CD4-positive, alpha-beta T cell (primary cell): ENCODE measurements at regions not wholly inside any gene's neighbourhood (a gene's known extent, or its start where the extent isn't known, plus 50 kb on each side); places are given as distances from the start of the nearest gene placed in this dataset.

Experiments
- ATAC-seq: fragments of 200-7000 bp; cut with Tn5 transposase; one replicate; pipeline ENCODE4 v1.10.0; 2022; ENCODE audit warnings: mild to moderate bottlenecking; ENCODE audit not compliant: poor library complexity
- CTCF ChIA-PET: fragments of 350-600 bp; sonication (Branson Sonifier 250); formaldehyde crosslinking; loops from one replicate; lab custom pipeline; 2021; ENCODE audit warnings: antibody characterized with exemption, inconsistent platforms; lab: Charles Lee
- POLR2A ChIA-PET: fragments of 350-600 bp; sonication (Branson Sonifier 250); formaldehyde crosslinking; loops from one replicate; lab custom pipeline; 2021; ENCODE audit warnings: antibody characterized with exemption, inconsistent platforms; lab: Charles Lee
- DNase-seq, 14 experiments: peaks; one replicate each; pipeline ENCODE4 v3.0.0-alpha.2; 2013 to 2020; ENCODE audit warnings: mixed read lengths in 2 of 14
- H3K27ac ChIP-seq, 2 donors: one replicate each; pipeline versions ENCODE4 v1.5.1 to v1.7.0; 2013; ENCODE audit warnings: low read length in 2 of 2, low read depth in 1 of 2, mild to moderate bottlenecking in 1 of 2
- H3K27me3 ChIP-seq, 2 experiments: 1 replicate in 1 of 2; 2 replicates in 1 of 2; pipeline versions ENCODE4 v1.6.1 to v1.7.0; 2013; ENCODE audit warnings: low read length in 2 of 2, control low read depth in 1 of 2, mild to moderate bottlenecking in 1 of 2, moderate library complexity in 1 of 2; ENCODE audit not compliant: insufficient read depth in 2 of 2, control insufficient read depth in 1 of 2
- H3K36me3 ChIP-seq: one replicate; pipeline ENCODE4 v1.6.1; 2013; ENCODE audit warnings: low read length, control low read depth; ENCODE audit not compliant: insufficient read depth
- H3K4me1 ChIP-seq: one replicate; pipeline ENCODE4 v1.6.1; 2013; ENCODE audit warnings: low read length, control low read depth; ENCODE audit not compliant: insufficient read depth
- H3K4me3 ChIP-seq: one replicate; pipeline ENCODE4 v1.5.1; 2013; ENCODE audit warnings: mild to moderate bottlenecking, low read length, moderate library complexity
- H3K9me3 ChIP-seq, 2 experiments: 1 replicate in 1 of 2; 2 replicates in 1 of 2; pipeline versions ENCODE4 v1.6.1 to v1.7.0; 2013; ENCODE audit warnings: low read length in 2 of 2, mild to moderate bottlenecking in 2 of 2, control low read depth in 1 of 2, moderate library complexity in 1 of 2; ENCODE audit not compliant: control insufficient read depth in 1 of 2, insufficient read depth in 1 of 2
- H3K27ac Mint-ChIP-seq: one replicate; pipeline ENCODE4 v1.8.0; 2020; ENCODE audit warnings: mixed read lengths
- H3K27me3 Mint-ChIP-seq: one replicate; pipeline ENCODE4 v1.8.0; 2021; ENCODE audit warnings: mixed read lengths
- H3K36me3 Mint-ChIP-seq: one replicate; pipeline ENCODE4 v1.8.0; 2021; ENCODE audit warnings: low read depth, mixed read lengths
- H3K4me1 Mint-ChIP-seq: one replicate; pipeline ENCODE4 v1.8.0; 2021; ENCODE audit warnings: low read depth, mixed read lengths
- H3K4me3 Mint-ChIP-seq: one replicate; pipeline ENCODE4 v1.8.0; 2020; ENCODE audit warnings: mild to moderate bottlenecking, mixed read lengths
- H3K9me3 Mint-ChIP-seq: one replicate; pipeline ENCODE4 v1.8.0; 2020; ENCODE audit warnings: mixed read lengths
- CTCF ChIP-seq: fragments of 200-600 bp; IDR thresholded peaks from one replicate; pipeline ENCODE4 v1.8.0; 2022; ENCODE audit warnings: antibody characterized with exemption, mild to moderate bottlenecking
- intact Hi-C, 2 experiments: fragments of 100-400 bp; cut with DNase I in 1 of 2; cut with micrococcal nuclease in 1 of 2; formaldehyde crosslinking; loops; one replicate each; pipeline versions ENCODE4 v1.15.1 to v1.9.0; 2023 to 2025; cut with DNase I, micrococcal nuclease

- H3K4me1 ChIP-seq = no peaks in the 10 kb centered on the region
- no peak for TF ChIP-seq CTCF
- no peak overlapping the region for H3K27ac ChIP-seq
- POLR2A ChIA-PET = no interaction called here
- H3K4me1 Mint-ChIP-seq = no peaks in the 10 kb centered on the region
- no peak overlapping the region for H3K4me3 Mint-ChIP-seq
- no peaks in the 10 kb centered on the region for H3K36me3 Mint-ChIP-seq
- H3K27me3 ChIP-seq = no peaks in the 10 kb centered on the region
- H3K9me3 ChIP-seq = no peaks in the 10 kb centered on the region
- no peak for ATAC-seq
- peaks cover 9% of the 10 kb centered on the region for H3K9me3 Mint-ChIP-seq
- no peak for DNase-seq
- no peaks in the 10 kb centered on the region for H3K27me3 Mint-ChIP-seq
- CTCF ChIA-PET = no interaction called here
- intact Hi-C loops = no loop called here
- no peak overlapping the region for H3K4me3 ChIP-seq
- H3K36me3 ChIP-seq = no peaks in the 10 kb centered on the region
- no peak overlapping the region for H3K27ac Mint-ChIP-seq
Measured at GRCh38 chr13:103373916-103374315, 307.7 kb upstream of the SLC10A2 start.

- Mint-ChIP-seq H3K4me3 (no peak overlapping the region), H3K4me1 (no peaks in the 10 kb centered on the region), H3K9me3 (peaks cover 3% of the 10 kb centered on the region), H3K27ac (no peak overlapping the region), H3K27me3 (no peaks in the 10 kb centered on the region), H3K36me3 (no peaks in the 10 kb centered on the region)
- Histone ChIP-seq H3K36me3 (no peaks in the 10 kb centered on the region), H3K4me1 (no peaks in the 10 kb centered on the region), H3K4me3 (no peak overlapping the region), H3K27me3 (no peaks in the 10 kb centered on the region), H3K9me3 (no peaks in the 10 kb centered on the region), H3K27ac (no peak overlapping the region)
- ChIA-PET CTCF (no interaction called here), POLR2A (no interaction called here)
- ATAC-seq (no peak), DNase-seq (no peak)
- intact Hi-C loops = no loop called here
- no peak for TF ChIP-seq CTCF
Measured at GRCh38 chr13:103371271-103371670, 305.1 kb upstream of the SLC10A2 start.

GRCh38 chr13:103370790-103371189 lies 304.6 kb upstream of the SLC10A2 start:
- ATAC-seq (no peak), DNase-seq (no peak)
- TF ChIP-seq CTCF = no peak
- no peak overlapping the region for H3K27ac Mint-ChIP-seq
- no peaks in the 10 kb centered on the region for H3K9me3 ChIP-seq
- no peaks in the 10 kb centered on the region for H3K27me3 ChIP-seq
- H3K4me1 Mint-ChIP-seq = no peaks in the 10 kb centered on the region
- ChIA-PET POLR2A (no interaction called here), CTCF (no interaction called here)
- H3K4me3 ChIP-seq = no peak overlapping the region
- no peaks in the 10 kb centered on the region for H3K27me3 Mint-ChIP-seq
- no peaks in the 10 kb centered on the region for H3K4me1 ChIP-seq
- intact Hi-C loops = no loop called here
- H3K27ac ChIP-seq = no peak overlapping the region
- H3K36me3 ChIP-seq = no peaks in the 10 kb centered on the region
- H3K9me3 Mint-ChIP-seq = peaks cover 3% of the 10 kb centered on the region
- H3K36me3 Mint-ChIP-seq = no peaks in the 10 kb centered on the region
- H3K4me3 Mint-ChIP-seq = no peak overlapping the region
